NCI-H187 treated with DMSO at 0.1 percent for 48 hours (cell line): ENCODE measurements at regions not wholly inside any gene's neighbourhood (a gene's known extent, or its start where the extent isn't known, plus 50 kb on each side); places are given as distances from the start of the nearest gene placed in this dataset.

Source experiments
- DNase-seq: peaks from one replicate; lab custom pipeline; 2025; lab: John Stamatoyannopoulos, UW

DNA sequence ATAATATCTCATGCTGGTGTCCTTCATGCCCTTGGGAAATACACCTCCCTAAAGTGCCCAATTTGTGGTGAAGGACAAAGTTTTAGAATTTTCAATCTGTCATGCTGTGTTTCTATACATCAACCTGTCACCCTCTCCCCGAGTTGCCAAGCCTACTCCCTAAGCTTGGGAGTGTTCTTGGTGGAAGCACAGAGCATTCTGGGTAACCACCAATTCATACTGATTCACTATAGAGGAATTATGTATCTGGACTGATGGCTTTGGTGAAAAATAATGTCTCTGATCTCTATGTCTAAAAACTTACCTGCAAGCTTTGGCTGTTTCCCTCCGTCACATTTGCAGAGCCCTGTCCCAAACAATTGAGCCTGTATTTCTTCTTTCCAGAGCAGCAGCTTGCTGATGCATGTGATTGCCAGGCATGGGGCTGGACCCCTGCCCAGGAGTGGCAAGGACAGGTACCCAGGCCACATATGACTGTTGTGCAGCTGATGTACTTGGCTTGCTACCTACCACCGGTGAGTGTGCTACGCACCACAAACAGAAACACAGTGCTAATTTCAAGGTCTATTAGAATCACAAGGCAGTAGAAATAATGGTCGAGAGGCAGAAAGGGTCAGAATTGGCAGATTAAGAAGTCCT, 202.8 kb upstream of the CITED2 start:
- no peak for DNase-seq

DNA sequence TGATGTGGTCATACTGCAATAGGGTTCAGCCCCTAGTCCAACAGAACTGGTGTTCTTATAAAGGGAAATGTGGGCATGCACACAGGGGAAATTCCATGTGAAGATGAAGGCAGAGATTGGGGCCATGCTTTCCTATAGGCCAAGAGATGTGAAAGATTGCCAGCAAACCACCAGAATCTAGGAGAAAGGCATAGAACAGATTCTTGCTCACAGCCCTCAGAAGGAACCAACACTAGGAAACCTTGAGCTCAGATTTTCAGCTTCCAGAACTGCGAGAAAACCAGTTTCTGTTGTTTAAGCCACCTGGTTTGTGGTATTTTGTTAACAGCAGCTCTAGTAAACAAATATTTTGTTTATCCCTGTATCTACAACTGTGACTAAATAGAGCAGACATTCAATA, 197.6 kb upstream of the CITED2 start:
- no peak for DNase-seq

DNA sequence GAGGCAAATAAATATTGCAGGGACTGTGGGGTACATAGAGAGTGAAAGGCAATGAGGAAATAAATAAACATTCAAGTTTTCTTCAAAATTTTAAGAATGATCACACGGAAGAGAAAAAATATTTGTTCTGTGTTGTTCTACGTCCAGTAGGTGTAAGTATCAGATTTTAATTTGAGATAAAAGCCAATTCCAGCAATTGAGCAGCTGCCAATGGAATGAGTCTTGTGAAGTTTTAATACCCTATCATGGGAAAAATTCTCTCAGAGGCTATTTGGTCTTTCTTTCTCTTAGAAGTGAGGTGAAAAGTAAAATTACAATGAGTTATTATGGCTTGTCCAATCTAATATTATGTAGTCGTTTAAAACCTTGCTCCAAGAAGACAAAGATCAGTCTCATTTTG, 195.7 kb upstream of the CITED2 start:
- DNase-seq: no peak

DNA sequence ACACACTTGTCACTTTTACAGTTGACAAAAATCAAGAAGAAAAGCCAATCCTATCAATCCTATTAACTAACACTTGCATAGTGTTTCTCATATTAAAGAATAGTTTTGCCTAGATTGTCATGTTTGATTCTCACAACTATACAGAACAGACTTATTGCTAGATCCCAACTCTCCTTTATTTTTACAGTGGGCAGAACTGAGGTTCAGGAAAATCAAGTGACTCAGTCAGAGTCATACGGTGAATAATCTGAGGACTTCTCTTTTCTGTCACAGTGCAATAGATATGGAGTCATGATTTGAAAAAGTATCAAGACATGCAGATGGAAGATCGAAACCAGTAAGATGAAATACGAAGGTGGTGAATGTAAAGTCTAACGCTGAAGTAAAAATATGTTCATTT, 195.1 kb upstream of the CITED2 start:
- no peak for DNase-seq

DNA sequence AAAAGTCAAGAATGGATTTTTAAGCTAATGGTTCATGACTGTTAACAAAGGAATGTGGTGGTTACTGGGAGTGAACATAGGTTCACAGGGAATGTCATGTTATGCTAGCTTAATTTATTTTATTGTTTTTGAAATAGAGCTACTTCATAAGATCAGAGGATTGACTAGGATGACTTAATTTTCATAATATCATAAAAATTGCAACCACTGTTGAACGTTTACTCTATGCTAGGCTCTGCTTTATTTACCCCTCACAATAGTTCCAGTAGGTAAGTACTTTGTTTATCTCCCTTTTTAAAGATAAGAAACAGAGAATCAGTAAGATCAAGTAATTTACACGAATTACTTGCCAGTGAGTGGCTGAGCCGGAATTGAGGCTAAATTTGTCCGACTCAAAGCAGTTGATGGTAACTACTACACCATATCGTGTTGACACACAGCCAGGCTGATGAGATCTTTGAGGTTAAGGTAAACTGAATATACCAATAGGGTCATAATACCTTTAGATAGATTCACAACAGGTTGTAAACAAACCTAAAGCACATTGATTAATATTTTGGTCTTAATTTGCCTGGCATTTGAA, 194.6 kb upstream of the CITED2 start:
- no peak for DNase-seq

DNA sequence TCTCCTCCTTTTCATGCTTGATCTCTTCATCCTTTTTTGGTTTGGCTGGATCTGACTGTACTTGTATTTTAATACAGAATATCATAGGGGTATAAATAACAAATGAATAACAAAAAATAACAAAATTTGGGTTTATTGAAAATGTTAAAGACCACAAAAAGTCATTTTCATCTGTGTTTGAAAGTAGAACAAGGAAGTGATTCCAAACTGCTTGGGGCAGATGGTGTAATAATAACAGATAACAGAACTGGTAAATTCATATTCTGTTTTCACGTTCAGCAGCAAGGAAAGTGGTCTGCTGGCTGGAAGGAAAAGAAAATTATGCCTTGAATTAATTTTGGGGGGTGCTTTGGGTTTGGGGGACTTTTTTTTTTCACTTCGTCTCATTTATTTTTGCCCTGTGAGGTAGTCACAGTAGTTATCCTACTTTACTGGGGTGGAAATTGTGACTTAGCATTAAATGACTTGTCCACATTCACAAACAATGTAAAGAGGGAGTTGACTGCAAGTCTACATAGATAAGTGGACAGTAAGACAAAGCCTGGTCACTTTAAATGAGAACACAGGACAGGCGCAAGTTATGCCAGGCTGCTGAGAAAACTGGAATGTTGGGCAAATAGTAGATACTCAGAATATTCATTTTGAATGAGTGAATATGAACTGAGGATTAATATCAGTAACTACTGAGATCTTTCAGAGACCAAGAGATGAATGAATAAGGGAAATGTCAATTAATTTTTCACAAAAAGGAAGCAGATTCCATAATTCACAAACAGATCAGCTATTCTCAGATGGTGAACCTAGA, 193.9 kb upstream of the CITED2 start:
- DNase-seq: no peak

DNA sequence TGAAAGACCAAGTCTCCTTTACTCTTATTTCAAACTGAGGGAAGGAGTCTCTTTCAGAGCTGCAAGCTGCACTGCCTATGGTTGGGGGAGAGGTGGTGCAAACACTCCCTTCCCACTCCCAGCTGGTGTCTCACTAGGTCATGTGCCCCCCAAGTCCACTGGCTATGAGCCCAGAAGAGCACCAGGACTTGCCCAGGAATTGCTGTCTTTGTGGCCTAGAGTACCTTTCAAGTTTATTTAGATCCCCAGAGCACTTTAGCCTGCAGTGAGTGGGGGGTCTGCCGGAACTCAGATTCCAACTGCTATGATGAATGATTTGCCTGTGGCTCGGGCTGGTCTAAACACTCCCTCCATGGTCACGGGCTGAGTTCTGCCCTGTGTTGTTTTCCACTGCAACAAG, 192.6 kb upstream of the CITED2 start:
- DNase-seq: no peak

DNA sequence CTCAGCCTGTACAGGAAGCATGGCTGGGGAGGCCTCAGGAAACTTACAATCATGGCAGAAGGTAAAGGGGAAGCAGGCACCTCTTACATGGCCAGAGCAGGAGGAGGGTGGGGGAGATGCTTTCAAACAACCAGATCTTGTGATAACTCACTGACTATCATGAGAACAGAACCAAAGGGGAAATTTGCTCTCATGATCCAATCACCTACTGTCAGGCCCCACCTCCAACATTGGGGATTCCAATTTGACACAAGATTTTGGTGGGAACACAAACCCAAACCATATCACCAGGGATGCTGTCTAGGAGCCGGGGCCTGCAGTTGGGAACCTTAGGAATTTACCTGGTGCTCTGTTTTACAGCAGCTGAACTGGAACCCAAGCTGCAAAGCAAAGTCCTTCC, 191.1 kb upstream of the CITED2 start:
- DNase-seq: no peak

DNA sequence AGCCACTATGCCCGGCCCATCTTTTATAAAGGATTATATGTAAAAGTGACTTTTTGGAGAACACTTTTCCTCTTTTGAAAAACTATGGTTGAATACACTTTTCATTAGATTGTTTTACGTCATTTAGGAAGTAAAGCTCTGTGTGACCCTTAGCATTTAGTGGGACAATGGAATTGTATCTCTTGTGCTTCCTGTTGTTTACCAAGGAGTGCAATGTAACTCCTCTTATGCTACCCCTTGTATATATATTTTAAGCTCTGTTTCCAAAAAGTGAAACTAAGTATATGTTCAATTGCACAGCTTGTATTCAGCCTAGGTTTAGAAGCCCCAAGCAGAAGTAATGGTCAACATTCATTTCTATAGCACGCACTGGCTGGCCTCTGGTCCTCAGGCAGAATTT, 183.1 kb upstream of the CITED2 start:
- DNase-seq: no peak

DNA sequence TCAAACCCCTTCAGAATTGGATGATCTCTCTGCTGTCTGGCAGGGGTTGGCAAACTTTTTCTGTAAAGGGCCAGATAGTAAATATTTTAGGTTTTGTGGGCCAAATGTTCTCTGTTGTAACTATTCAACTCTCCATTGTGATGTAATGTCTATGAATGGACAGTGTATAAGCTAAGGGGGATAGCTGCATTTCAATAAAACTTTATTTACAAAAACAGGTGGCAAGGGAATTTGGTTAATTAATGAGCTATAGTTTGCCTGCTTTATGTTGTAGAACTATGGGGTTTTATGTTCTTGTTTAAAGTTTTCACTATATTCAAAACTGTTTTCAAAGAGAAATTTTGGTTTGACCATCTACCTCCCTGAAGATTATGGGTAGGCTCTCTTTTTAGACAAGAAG, 182.1 kb upstream of the CITED2 start:
- no peak for DNase-seq

DNA sequence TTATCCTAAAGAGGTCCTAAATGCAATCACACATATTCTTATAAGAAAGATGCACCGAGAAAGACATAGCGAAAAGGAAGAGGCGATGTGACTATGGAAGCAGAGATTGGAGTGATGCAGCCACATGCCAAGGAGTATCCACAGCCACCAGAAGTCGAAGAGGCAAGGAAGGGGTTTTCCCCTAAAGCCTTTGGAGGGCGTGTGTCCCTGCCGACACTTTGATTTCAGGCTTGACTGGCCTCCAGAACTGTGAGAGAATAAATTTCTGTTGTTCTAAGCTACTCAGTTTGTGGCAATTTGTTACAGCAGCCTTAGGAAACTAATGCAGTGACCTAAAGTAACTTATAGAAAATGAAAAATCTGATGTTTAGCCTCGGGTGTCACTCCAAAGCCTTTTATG, 179.5 kb upstream of the CITED2 start:
- no peak for DNase-seq

DNA sequence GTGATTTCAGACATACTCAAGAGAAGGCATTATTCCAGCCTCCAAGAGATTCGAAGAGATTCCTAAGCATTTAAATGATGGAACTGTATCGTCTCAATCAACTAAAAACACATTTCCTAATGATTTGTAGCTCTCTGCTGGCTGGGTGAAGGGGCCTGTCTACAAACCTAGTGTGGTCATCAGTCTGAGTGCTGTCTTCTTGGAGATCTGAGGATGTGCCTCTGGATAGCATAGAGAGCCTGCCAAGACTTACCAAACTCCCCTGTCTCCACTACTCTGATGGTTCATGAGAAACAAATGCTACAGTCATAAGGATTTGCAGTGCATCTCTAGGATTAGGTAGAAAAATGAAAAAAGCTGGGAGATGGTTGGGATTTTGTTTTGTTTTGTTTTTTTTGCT, 176.9 kb upstream of the CITED2 start:
- DNase-seq: no peak

DNA sequence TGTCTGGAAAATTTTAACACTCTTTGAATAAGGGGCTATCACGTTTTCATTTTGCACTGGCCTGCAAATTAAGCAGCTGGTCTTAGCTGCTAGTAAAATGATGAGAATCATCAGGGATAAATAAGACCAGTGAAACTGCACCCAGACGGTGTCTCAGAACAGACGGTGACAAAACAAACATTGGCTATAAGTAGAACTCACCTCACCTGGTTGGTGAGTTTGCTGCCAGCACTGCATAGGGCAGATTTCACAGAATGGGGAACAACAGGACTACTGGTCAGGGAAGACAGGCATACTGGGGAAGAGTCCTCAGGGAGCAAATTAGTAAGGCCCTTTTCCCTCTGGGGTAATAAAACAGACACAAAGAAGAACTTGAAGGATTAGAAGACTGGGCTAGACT, 175.9 kb upstream of the CITED2 start:
- no peak for DNase-seq

DNA sequence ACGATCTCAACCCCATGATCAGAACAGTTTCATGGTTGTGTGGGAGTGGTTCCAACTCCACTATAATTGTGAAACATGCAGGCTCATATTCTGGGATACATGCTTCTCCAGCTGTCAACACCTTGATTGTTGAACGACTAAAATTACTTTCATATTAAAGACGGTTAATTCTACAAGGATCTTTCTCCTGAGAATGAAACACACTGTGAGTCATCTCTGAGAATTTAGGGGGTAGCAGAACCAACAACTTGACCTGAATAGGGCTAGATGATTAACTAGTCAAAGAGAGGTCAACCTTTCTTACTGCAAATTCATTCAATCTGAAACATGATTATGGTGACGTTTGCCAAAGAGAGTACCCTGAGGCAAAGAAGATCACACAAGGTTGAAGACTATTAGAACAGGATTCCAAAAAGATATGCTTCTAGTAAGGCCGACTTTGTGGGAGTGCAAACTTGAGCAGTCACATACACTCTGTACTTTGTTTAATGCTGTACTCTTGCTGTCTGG, 175.2 kb upstream of the CITED2 start:
- DNase-seq: no peak

DNA sequence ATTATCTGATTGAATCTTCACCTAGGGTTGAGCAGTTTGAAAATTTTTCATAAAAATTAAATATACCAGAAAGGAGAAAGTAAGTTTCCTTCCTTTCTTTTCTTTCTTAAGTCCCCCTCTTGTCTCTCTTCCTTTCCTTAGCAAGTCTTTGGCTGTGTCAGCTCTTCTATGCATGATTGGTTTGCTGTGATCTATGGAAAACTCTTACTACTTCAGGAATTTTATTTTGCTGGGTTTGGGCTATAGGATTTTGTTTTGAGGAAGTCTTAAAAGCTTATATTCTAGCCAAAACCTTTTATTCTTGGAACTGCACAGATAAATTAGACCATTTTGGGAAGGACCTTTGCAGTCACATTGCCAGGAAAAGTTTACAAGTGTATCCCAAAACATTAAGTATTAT, 173.4 kb upstream of the CITED2 start:
- no peak for DNase-seq

DNA sequence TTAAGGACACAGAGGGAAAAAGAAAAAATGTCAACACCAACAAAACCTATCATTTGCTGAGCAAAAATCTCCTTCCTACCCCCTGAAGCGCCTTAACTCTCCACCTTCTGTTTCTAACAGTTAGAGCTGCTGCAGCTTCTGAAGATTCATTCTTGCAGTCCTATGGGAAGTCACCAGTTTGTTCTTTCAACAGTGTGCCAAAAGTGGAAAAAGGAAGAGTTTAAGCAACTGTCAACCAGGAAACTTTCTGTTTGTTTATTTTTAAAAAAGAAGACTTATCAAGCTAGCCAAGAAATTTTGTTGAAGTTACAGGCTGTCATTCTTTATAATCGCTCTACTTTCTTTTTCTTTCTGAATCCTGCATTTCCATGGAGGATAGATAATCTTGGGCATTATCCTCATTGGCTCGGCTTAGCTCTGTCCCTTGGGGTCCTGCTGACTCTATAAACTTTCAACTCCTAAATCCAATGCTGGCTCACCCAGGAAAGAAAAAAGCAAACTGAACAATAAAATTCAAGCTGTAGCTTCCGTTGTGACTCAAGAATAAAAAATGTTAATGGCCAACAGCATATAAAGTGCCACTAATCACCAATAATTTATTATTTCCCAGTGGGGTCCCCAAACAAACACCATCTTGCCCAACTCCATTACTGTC, 172.8 kb upstream of the CITED2 start:
- no peak for DNase-seq

DNA sequence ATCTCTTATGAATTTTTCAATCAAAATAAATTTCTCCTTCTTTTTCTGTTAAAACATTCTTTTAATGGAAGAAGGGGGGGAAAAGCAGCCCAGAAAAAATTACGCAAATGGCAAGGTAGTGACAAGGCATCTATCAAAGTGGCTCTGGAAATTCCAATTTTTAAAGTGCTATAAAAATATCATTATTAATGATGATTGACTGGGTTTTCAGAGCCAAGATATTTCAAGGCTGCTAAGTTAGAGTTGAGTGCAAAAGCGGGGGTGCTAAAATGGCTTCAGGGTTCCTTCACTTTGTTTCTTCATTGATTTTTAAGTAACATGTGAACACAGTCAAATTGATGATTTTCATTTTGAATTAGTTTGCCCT, 171.6 kb upstream of the CITED2 start:
- DNase-seq: no peak

DNA sequence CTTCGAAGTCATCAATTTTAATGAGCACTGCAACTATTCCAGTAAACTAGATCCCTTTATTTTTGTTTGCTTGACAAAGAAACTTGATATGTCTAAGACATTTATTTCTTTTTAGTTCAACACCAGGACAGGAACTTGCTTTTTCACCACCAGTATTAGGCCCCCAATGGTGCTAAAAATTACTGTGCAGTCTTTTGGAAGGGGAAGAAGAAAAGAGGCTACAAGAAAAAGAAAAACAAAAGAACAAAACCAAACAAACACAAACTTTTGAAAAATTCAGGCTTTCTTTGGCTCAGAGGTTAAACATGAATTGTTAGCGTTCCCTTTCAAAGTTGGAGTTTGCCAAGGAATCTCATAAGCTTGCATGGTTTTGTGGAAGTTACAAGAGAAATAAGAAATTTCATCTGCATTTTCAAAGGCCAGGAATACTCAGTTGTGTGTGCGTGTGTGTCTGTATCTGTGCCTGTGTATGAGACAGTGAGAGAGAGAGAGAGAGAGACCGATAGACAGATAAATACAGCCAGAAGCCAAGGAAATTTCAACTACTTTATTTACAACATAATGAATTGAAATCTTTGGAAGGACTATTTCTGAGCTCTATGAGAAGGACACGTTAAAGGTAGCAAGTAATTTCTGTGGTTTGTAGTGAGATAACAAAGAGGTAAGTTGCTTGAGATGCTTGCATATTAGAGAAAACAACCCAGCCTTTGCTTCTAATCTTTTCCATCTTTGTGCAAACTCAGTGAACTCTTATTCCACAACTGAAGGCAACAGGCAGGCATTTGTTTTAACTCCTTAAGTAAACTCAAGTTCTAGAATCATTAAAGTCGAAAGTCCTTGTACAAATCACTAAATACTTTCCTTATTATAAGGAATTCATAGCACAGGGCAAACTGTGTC, 171.0 kb upstream of the CITED2 start:
- no peak for DNase-seq

DNA sequence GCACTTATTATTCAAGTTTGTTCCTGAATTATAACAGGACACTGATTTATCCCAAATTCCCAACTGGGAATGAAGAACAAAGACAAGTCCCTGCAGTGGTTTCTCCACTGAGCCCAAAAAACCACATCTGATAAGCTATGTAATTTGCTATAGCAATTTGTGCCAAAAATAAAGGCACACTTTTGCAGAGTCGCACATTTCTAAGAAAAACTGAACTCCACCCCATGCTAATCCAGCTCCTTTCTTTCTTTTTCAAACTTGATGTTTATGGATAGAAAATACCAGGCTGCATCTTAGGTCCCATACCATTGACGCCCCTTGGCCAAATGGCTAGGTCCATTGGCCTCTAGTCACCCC, 170.2 kb upstream of the CITED2 start:
- no peak for DNase-seq

DNA sequence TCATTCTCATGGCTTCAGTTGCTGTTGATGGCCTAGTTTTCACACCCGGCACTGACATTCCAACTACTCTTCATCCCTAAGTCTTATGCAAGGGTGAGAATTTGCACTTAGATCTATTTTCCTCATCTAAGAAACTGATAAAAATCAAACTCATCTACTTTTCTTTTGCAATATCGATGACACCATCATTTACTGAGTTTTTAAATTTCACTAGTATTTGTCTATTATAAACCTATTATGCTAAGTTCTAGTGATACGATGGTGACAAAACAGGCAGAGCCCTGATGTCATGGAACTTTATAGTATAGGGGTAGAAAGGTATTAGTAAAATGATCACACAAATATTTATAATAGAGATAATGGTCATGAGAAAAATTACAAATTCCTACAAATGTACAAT, 167.9 kb upstream of the CITED2 start:
- DNase-seq: no peak

DNA sequence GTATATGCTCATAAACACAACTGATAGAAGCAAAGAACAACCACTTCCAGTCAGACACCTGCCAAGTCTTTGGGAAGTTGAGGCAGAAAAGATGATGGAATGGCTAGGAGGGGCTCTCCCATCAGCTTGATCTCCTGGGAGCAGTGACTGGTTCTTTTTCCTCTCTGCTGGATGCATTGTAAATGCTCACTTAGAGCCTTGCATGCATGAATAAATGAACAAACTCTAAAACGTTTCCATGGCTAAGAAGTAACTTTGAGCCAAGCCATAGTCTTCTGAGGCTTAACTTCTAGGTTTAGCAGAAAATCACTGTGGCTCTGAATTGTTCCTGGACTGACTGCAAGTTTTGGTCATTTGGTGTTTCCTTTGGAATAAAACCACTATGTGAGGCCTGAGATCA, 166.4 kb upstream of the CITED2 start:
- DNase-seq: no peak

DNA sequence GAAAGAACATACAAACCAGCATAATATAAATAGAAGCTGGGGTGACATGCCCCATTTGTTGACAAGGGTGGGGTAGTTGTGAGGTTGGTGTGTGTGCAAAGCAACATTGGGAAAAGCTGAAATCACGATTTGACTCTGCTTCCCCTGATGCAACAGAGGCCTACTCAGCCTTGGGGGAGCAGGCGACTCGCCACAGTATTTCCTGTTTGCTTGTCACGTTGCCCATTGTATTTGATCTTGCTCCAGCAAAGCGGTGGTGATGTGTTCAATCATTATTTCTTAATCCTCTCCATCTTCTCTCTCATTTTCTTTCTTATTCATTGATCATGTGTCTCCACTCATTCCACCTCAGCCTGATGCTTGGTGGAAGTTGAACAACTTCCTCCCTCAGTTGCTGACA, 165.8 kb upstream of the CITED2 start:
- DNase-seq: no peak
